ENCODE measurements at regions not wholly inside any gene's neighbourhood (a gene's known extent, or its start where the extent isn't known, plus 50 kb on each side); places are given as distances from the start of the nearest gene placed in this dataset.

DNA sequence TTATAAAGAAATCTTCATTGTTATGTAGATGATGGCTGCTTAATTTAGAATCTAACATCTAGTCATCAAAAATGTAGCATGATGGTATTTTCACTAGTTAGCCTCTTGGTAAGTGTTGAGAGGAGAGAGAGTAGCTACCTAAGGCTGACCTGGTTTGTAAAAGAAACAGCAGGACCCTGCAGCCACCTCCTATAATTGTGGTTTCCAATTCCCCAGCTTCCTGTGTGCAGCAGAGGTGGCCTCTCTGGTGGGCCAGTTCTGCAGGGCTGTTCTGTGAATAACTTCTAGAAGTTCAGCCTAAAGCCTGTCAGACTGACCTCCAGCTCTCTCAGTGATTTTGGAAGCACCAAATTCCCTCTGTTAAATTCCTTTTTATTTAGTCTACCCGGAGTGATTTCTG lies 246.4 kb upstream of the LRRC7 start:
- TF ChIP-seq, protein P1, sequence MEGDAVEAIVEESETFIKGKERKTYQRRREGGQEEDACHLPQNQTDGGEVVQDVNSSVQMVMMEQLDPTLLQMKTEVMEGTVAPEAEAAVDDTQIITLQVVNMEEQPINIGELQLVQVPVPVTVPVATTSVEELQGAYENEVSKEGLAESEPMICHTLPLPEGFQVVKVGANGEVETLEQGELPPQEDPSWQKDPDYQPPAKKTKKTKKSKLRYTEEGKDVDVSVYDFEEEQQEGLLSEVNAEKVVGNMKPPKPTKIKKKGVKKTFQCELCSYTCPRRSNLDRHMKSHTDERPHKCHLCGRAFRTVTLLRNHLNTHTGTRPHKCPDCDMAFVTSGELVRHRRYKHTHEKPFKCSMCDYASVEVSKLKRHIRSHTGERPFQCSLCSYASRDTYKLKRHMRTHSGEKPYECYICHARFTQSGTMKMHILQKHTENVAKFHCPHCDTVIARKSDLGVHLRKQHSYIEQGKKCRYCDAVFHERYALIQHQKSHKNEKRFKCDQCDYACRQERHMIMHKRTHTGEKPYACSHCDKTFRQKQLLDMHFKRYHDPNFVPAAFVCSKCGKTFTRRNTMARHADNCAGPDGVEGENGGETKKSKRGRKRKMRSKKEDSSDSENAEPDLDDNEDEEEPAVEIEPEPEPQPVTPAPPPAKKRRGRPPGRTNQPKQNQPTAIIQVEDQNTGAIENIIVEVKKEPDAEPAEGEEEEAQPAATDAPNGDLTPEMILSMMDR (IDR thresholded peaks at IDR 0.05; ENCODE audit: low read depth, low read length): no peak
- no peak for DNase-seq (ENCODE audit: extremely low read depth, low read depth)

DNA sequence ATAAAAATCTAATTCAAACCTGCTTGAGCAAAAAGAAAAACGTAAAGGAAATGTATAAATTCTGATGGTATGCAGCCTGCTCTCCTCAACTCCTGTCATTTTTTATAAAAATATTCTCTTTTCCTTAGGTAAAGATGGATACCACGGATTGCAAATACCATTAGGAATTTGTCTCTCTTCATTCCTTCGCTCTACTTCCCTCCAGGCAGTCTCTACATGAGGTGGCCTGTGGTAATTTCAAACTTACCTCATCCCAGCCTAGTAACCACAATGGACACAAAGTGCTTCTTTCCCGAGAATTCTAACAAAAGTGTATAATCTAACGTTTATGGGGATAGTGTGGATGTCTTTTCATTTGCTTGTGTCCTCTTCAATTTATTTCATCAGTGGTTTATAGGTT lies 239.5 kb upstream of the LRRC7 start:
- TF ChIP-seq, protein P1 (IDR thresholded peaks at IDR 0.05; ENCODE audit: low read depth, low read length): no peak
- DNase-seq (ENCODE audit: extremely low read depth, low read depth): no peak

GRCh38 chr1:69363236-69363635 lies 204.5 kb upstream of the LRRC7 start:
- no peak for DNase-seq (ENCODE audit: extremely low read depth, low read depth)
- TF ChIP-seq, protein P1 (IDR thresholded peaks at IDR 0.05; ENCODE audit: low read depth, low read length): no peak

GRCh38 chr1:69373520-69373919 lies 194.2 kb upstream of the LRRC7 start:
- TF ChIP-seq, protein P1 (IDR thresholded peaks at IDR 0.05; ENCODE audit: low read depth, low read length): no peak
- no peak for DNase-seq (ENCODE audit: extremely low read depth, low read depth)

GRCh38 chr1:69376408-69376807 lies 191.3 kb upstream of the LRRC7 start:
- TF ChIP-seq, protein P1 (IDR thresholded peaks at IDR 0.05; ENCODE audit: low read depth, low read length): no peak
- no peak for DNase-seq (ENCODE audit: extremely low read depth, low read depth)

- DNase-seq (ENCODE audit: extremely low read depth, low read depth): no peak
- TF ChIP-seq, protein P1 (IDR thresholded peaks at IDR 0.05; ENCODE audit: low read depth, low read length): no peak; the same call in 1 of the 2 replicates
Measured at GRCh38 chr1:69377507-69377906, 190.2 kb upstream of the LRRC7 start.

DNA sequence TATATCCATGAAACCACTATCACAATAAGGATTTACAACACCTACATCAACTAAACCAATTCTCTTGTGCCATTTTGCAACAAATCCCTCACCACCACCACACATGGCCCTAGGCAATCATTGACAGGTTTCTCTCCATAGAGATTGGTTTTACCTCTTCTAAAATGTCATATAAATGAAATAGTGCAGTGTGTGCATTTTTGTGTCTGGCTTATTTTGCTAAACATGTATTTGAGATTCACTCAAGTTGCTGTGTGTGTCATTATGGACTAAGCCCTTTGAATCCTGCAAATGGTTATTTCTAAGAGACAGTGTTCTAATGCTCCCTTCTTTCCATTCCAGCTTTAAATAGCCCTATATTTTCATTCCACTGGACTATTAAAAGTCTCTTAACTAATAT lies 179.7 kb upstream of the LRRC7 start:
- TF ChIP-seq, protein P1 (IDR thresholded peaks at IDR 0.05; ENCODE audit: low read depth, low read length): no peak
- DNase-seq (ENCODE audit: extremely low read depth, low read depth): no peak

Data from AG09319 (cell line).